HG03097 (cell line): ENCODE measurements at regions not wholly inside any gene's neighbourhood (a gene's known extent, or its start where the extent isn't known, plus 50 kb on each side); places are given as distances from the start of the nearest gene placed in this dataset.

Source experiments
- ATAC-seq: cut with Tn5 transposase; IDR thresholded peaks from one replicate; pipeline ENCODE4 v1.9.1; 2021; ENCODE audit not compliant: unreplicated experiment, low FRiP score

DNA sequence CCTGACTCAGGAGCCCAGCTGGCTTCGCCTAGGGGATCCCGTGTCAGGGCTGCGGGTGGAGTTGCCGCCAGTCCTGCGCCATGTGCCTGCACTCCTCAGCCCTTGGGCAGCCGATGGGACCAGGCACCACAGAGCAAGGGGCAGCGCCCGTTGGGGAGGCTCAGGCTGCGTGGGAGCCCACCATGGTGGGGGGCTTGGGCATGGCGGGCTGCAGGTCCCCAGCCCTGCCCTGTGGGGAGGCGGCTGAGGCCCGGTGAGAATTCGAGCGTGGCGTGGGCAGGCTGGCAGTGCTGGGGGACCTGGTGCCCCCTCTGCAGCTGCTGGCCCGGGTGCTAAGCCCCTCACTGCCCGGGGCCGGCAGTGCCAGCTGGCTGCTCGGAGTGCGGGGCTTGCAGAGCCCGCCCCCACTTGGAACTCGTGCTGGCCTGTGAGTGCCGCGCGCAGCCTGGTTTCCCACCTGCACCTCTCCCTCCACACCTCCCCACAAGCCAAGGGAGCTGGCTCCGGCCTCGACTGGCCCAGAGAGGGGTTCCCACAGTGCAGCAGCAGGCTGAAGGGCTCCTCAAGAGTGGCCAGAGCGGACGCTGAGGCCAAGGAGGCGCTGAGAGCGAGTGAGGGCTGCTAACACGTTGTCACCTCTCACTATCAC, 135.1 kb upstream of the SEL1L start:
- ATAC-seq, result no peak

- no peak for ATAC-seq
These were observed 135.7 kb upstream of the SEL1L start for GRCh38 chr14:81669308-81669707.

DNA sequence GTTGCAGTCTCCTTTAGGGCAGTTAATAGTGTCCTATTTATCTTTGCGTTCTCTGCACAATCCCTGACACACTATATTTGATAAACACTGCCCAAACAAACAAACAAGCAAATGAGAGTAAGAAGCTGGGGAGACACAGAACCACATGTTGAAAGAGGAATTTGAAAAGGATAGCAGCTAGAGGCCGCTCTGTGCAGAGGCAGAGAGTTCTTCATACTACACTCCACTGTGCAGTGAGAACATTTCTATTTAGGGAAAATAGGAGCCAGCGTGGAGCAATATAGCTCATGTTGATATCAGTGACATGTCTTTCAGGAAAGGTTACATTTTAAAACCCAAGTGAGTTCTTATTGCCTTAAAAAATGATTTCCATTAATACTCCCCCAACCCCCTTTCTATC, 140.3 kb upstream of the SEL1L start:
- no peak for ATAC-seq

GRCh38 chr14:81676395-81676794, 142.7 kb upstream of the SEL1L start:
- ATAC-seq, result no peak

DNA sequence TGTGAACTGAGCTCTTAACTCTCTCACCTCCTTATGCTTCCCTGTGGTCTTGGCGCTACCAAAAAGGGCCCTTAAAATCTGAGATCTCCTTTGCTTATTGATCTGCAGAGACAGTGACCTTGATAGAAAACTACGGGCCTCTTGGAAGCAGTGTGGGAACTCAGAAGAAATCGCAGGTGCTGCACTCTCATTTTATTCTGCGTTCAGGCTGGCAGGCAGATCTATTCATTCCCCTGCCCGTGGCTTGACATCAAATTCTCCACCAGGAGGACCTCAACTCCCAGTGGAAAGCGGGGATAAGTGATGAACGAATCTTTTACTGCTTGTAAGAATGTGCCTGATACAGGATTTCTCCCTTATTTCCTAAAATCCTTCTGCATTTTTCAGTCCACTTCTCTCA, 143.2 kb upstream of the SEL1L start:
- ATAC-seq, result no peak

DNA sequence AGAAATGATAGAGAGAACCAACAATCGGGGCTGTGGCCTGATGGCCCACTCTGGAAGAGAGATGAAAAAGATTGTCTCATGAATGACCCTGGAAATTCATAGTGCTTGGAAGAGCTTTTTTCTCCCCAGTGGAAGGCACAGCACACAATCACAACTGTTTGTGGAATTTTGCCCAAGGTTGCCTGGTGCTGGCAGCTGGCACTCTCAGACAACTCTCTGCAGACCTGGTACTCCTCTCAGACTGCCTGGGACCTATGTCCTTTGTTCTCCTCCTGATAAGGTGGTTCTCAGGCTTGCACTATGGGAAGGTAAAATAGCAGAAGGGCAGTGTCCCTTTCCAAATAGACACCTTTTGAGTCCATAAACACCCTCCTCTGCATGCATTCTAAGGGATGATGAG, 144.1 kb upstream of the SEL1L start:
- no peak for ATAC-seq

DNA sequence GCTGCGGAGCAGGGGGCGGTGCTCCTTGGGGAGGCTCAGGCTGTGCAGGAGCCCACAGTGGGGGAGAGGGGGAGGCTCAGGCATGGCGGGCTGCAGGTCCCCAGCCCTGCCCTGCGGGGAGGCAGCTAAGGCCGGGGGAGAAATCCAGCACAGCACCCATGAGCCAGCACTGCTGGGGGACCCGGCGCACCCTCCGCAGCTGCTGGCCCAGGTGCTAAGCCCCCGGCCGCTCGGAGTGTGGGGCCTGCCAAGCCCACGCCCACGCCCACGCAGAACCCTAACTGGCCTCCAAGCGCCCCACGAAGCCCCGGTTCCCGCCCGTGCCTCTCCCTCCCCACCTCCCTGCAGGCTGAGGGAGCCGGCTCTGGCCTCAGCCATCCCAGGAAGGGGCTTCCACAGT, 145.6 kb upstream of the SEL1L start:
- no peak for ATAC-seq

GRCh38 chr14:81681541-81681940, 147.9 kb upstream of the SEL1L start:
- ATAC-seq, result no peak

DNA sequence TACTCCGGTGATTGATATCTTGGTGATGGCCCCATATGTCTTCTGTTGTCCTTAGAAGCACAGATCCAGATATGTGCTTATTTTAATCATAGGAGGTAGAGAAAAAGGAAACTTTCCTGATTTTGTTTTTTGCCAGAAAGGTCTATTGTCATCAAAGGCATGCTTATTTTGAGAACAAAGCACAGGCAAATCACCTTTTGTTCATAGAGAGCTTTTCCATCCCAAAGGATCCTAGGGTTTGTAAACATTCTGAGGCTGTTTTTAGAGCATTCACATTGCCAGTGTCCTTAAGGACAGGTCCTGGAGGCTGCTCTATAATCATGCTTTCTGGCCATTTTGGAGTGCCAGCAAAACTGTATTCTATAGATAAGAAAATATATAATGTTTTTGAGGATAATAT, 148.5 kb upstream of the SEL1L start:
- no peak for ATAC-seq

GRCh38 chr14:81682701-81683100, 149.0 kb upstream of the SEL1L start:
- no peak for ATAC-seq

DNA sequence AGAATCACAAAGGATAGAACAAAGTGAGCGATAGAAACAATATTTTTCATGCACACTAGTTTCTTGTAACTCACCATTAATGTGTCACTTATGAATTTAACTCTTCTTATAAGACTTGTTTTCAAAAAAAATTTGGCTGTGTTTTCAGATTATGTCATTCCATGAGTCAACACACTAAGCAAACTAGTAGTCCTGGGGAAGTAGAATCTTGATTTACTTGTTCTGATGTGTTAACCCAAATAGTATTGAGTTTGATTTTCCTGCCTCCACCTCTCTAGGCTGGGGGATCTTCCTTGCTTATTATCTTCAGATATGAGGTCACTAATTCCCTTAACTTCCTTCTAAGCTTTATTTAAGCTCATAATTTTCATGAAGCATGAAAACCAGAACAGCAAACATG, 151.0 kb upstream of the SEL1L start:
- ATAC-seq, result no peak

DNA sequence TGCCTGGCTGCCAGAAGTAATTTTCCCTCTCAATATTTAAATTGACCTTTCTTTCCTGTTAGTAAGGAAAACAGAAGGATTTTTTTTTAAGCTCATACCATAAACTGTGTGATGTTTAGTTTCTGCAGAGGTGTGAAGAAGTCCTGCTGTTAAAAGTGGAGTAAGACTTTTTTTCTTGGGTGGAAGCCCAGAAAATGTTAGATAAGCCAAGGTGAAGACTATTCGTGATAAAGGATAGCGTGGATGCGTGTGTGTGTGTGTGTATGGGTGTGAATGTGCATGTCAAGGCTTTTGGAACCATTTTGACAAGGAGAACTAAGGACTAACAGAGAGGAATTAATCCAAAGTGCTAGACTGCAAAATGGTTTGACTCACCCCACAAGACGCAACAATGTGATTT, 152.9 kb upstream of the SEL1L start:
- no peak for ATAC-seq

GRCh38 chr14:81691931-81692330, 158.3 kb upstream of the SEL1L start:
- no peak for ATAC-seq

GRCh38 chr14:81694419-81694818, 160.8 kb upstream of the SEL1L start:
- no peak for ATAC-seq

DNA sequence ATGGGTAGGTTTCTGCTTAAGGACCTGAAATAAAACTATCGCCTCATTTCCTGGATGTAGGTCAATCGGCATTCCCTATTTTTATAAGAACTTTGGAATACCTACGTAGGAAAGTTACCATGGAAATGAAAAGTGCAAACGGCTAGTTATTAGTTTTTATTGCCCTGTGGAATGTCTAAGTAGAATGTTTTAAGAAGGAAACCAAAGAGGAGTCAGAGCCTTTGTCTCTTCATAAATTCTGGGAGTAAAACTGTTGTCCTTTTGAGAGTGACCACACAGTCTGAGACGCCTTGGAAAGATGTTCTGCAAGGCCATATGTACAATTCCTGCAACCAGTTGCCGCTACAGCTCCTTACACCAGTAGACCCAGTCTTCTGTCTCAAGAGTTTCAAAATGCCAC, 176.0 kb upstream of the SEL1L start:
- ATAC-seq, result no peak

- no peak for ATAC-seq
These were observed 176.7 kb upstream of the SEL1L start for GRCh38 chr14:81710232-81710845.

- ATAC-seq, result no peak
These were observed 182.1 kb upstream of the SEL1L start for GRCh38 chr14:81715731-81716130.

DNA sequence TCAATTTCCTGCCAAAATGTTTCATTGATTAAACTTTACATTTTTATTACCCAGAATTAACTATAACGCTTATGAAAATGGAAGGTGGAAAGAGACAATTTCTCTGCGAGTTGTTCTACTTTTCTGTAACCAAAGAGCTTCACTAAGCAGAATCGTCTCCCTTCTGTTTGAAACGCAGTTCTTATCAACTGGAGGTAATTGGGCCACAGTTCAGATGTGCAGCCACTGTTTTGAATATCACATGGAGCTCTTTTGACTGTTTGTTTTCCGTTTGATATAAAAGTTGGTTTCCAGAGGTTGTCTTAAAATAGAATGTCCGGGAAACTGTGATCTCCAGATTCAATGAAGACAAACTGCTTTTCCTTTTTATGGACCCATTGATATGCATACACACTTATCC, 183.3 kb upstream of the SEL1L start:
- ATAC-seq, result no peak

- ATAC-seq, result no peak
These were observed 190.3 kb upstream of the SEL1L start for GRCh38 chr14:81723956-81724355.

- ATAC-seq, result no peak
These were observed 193.6 kb upstream of the SEL1L start for GRCh38 chr14:81727218-81727617.

DNA sequence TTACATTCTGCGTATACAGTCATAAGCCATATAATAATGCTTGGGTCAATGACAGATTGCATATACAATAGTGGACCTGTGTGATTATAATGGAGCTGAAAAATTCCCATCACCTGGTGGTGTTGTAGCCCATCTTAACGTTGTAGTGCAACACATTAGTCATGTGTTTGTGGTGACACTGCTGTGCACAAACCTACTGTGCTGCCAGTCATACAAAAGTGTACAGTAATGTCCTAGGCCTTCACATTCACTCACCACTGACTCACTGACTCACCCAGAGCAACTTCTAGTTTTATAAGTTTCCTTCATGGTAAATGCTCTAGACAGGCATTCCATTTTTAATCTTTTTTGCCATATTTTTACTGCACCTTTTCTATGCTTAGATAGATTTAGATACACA, 194.8 kb upstream of the SEL1L start:
- no peak for ATAC-seq

DNA sequence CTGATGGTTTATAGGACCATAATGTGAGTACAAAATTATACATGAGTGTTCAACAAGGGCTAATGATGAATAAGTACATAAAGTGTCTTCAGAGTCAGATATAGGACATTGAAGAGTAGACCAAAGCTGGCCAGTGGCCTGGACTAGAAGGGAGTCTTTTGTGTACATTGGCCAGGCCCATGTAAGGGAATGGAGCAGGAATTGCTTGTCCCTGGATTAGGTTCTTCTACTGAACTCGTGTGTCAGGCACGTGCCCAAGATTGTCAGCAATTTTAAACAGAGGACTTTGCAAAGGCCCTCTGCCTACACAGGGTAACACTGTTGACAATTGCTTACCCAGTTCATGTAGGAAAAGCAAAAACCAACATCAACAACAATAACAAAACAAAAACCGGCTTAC, 196.0 kb upstream of the SEL1L start:
- no peak for ATAC-seq

- ATAC-seq, result no peak
These were observed 204.3 kb upstream of the SEL1L start for GRCh38 chr14:81737938-81738337.
